Pancreas (tissue), 10 donors: ENCODE measurements at regions not wholly inside any gene's neighbourhood (a gene's known extent, or its start where the extent isn't known, plus 50 kb on each side); places are given as distances from the start of the nearest gene placed in this dataset.

Source experiments
- ATAC-seq, 4 donors: fragments of 200-7000 bp; cut with Tn5 transposase; one replicate each; pipeline versions ENCODE4 v1.8.0 to v1.9.1; 2020; ENCODE audit warnings: mild to moderate bottlenecking in 4 of 4, moderate library complexity in 4 of 4
- DNase-seq, 6 donors: peaks; one replicate each; pipeline ENCODE4 v3.0.0-alpha.2; 2020
- FAIRE-seq: peaks from 2 replicates; lab custom pipeline; 2012; peaks lifted over from hg19 to GRCh38; lab: Jason Lieb, UNC
- H3K27ac ChIP-seq, 4 donors: fragments of 200-600 bp; sonication (generic); 1 replicate in 3 of 4; 2 replicates in 1 of 4; pipeline versions ENCODE4 v1.5.0 to v1.8.0; 2020
- H3K27me3 ChIP-seq, 4 donors: fragments of 200-600 bp; one replicate each; pipeline ENCODE4 v1.8.0; 2021
- H3K36me3 ChIP-seq, 3 donors: fragments of 200-600 bp; sonication (generic) in 1 of 3; one replicate each; pipeline versions ENCODE4 v1.5.0 to v1.8.0; 2020 to 2021
- H3K4me1 ChIP-seq, 3 donors: fragments of 200-600 bp; one replicate each; pipeline ENCODE4 v1.8.0; 2021
- H3K4me3 ChIP-seq, 4 donors: fragments of 200-600 bp; sonication (generic) in 2 of 4; one replicate each; pipeline versions ENCODE4 v1.5.0 to v1.8.0; 2020 to 2021
- H3K9me3 ChIP-seq, 4 donors: fragments of 200-600 bp; one replicate each; pipeline ENCODE4 v1.8.0; 2021
- WGBS, 2 donors: extraction: QIAGEN DNeasy Blood & Tissue Kit; methylation state at CpG; one replicate each; pipeline ENCODE4 v1.1.7; 2013; 5-methylcytosine and 5-hydroxymethylcytosine counted together
- intact Hi-C, 3 donors: fragments of 100-400 bp; cut with DNase I; formaldehyde crosslinking; loops; one replicate each; pipeline versions ENCODE4 v1.11.1 to v1.14.2; 2022
- TF ChIP-seq, protein P1 (sequence below), 4 donors: fragments of 200-600 bp; sonication (generic) in 3 of 4; IDR thresholded peaks; one replicate each; pipeline versions ENCODE4 v1.5.0 to v1.8.0; 2021; ENCODE audit warnings: antibody characterized with exemption in 4 of 4
- donor health status: healthy with polysubstance abuse.
- donor health status: DM: no; HTN: no; CAD: no; lungs with moderate emphysema.
- donor health status: DM: no; HTN: no; CAD: no.
- donor health status: control.
- donor health status: control.
- donor health status: Bipolar disorder and iron deficiency.
- donor health status: DM: yes; HTN: yes; CAD: no.
- donor health status: DM: no; HTN: no; CAD: no.
- donor health status: DM: no; HTN: no; CAD: no.
- donor health status: DM: yes; HTN: yes; CAD: no.

DNA sequence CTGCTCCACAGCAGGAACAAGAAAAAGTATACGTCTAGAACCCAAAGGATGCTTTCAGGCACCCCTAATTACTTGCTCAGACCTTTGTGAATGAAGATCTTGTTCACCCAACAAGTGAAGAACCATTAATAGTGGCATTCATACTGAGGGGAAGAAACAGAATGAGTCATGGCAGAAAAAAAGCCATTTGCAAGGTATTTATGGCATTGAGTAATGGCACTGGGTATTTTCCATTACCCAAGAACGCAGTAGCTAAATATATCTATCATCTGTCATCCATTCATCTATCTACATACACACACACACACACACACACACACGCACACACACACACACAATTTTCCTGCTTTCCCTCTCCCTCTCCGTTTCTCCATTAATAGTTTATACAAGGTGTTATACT lies 56.4 kb upstream of the XIRP2 start:
- no peak for ATAC-seq
- no peak for DNase-seq
- H3K9me3 ChIP-seq: no peaks in the 10 kb centered on the region
- no peaks in the 10 kb centered on the region for H3K4me1 ChIP-seq
- 69 to 81% methylated on average over 4 of the region's 4 CpGs for WGBS, 2 donors
- intact Hi-C loops: no loop called here
- TF ChIP-seq, protein P1, sequence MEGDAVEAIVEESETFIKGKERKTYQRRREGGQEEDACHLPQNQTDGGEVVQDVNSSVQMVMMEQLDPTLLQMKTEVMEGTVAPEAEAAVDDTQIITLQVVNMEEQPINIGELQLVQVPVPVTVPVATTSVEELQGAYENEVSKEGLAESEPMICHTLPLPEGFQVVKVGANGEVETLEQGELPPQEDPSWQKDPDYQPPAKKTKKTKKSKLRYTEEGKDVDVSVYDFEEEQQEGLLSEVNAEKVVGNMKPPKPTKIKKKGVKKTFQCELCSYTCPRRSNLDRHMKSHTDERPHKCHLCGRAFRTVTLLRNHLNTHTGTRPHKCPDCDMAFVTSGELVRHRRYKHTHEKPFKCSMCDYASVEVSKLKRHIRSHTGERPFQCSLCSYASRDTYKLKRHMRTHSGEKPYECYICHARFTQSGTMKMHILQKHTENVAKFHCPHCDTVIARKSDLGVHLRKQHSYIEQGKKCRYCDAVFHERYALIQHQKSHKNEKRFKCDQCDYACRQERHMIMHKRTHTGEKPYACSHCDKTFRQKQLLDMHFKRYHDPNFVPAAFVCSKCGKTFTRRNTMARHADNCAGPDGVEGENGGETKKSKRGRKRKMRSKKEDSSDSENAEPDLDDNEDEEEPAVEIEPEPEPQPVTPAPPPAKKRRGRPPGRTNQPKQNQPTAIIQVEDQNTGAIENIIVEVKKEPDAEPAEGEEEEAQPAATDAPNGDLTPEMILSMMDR (IDR thresholded peaks at IDR 0.05): no peak
- no peaks in the 10 kb centered on the region for H3K36me3 ChIP-seq
- FAIRE-seq: no peak
- H3K4me3 ChIP-seq: no peak overlapping the region
- no peak overlapping the region for H3K27ac ChIP-seq
- H3K27me3 ChIP-seq: no peaks in the 10 kb centered on the region

DNA sequence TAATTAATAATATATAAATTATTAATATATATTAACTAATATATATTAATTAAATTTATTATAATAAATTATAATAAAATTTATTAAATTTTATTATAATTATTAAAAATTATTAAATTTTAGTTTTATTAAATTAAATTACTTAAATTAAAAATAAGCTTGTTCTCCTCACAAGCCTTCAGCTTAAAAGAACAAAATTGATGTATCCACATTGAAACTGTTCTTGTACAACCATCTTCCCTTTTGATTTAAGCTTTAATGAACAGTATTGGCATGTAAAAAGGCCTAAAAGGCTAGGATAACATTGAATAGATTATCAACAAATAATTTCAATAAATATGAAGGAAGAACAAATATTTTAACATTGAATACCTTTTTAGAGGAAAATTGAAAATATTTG lies 62.4 kb upstream of the XIRP2 start:
- Histone ChIP-seq H3K4me1 (no peaks in the 10 kb centered on the region), H3K9me3 (no peaks in the 10 kb centered on the region), H3K36me3 (no peaks in the 10 kb centered on the region), H3K27ac (no peak overlapping the region), H3K27me3 (no peaks in the 10 kb centered on the region), H3K4me3 (no peak overlapping the region)
- FAIRE-seq: no peak
- no peak for ATAC-seq
- intact Hi-C loops: no loop called here
- TF ChIP-seq, protein P1 (IDR thresholded peaks at IDR 0.05): no peak
- DNase-seq: no peak

DNA sequence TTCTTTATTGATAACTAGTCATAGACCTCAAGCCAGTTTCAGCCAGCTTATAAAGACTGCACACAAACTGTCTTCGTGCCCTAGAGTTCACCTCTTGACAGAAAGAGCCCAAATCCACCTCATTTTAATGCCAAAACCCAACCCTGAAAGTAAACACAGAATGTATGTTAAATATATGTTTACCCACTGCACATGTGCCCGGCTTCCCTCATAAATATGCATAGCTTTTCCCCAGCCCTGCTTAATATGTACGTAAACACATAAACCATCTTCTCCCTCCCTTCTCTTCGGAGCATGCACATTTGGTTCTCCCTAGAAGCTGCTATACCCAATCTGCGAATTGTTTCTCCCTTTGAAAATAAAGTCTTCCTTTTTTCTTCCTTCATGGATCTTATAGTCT lies 73.9 kb upstream of the XIRP2 start:
- Histone ChIP-seq H3K27ac (no peak overlapping the region), H3K27me3 (no peaks in the 10 kb centered on the region), H3K9me3 (no peaks in the 10 kb centered on the region), H3K4me3 (no peak overlapping the region), H3K36me3 (no peaks in the 10 kb centered on the region), H3K4me1 (no peaks in the 10 kb centered on the region)
- ATAC-seq (no peak), DNase-seq (no peak), FAIRE-seq (no peak)
- WGBS, 2 donors: 70 to 76% methylated on average over 5 of the region's 5 CpGs
- intact Hi-C loops: no loop called here
- TF ChIP-seq, protein P1 (IDR thresholded peaks at IDR 0.05): no peak

DNA sequence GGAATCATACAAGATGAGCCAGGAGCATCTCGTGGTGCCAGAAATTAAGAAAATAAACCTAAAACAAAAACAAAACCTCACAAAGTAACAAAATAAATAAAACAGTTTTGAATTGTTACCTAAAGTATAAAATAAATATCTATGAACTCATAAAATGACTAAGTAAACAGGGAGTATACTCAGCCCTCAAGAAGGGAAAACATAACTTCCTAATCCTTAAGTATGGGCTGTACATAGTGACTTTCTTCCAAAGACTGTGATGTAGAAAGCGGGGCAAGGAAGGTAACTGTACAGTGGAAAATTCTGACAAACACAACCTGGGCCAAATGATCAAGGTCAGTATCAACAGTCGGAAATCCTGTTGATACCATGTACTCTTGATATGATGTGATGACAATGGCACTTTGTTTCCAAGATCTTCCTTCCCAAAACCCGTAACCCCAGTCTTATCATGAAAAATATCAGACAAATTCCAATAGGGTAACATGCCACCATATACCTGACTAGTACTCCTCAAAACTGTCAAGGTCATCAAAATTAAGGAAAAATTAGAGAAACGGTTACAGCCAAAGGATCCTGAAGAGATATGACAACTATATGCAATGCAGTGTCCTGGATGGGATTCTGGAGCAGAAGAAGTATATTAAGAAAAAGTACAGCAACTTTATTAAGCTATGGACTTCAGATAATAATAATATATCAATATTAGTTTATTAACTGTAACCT lies 76.0 kb upstream of the XIRP2 start:
- WGBS, 2 donors: 59 to 70% methylated on average over 5 of the region's 5 CpGs
- no peak overlapping the region for H3K4me3 ChIP-seq
- no peak overlapping the region for H3K27ac ChIP-seq
- ATAC-seq (no peak), DNase-seq (no peak), FAIRE-seq (no peak)
- intact Hi-C loops: no loop called here
- no peaks in the 10 kb centered on the region for H3K36me3 ChIP-seq
- H3K4me1 ChIP-seq: no peaks in the 10 kb centered on the region
- H3K27me3 ChIP-seq: no peaks in the 10 kb centered on the region
- TF ChIP-seq, protein P1 (IDR thresholded peaks at IDR 0.05): no peak
- no peaks in the 10 kb centered on the region for H3K9me3 ChIP-seq

DNA sequence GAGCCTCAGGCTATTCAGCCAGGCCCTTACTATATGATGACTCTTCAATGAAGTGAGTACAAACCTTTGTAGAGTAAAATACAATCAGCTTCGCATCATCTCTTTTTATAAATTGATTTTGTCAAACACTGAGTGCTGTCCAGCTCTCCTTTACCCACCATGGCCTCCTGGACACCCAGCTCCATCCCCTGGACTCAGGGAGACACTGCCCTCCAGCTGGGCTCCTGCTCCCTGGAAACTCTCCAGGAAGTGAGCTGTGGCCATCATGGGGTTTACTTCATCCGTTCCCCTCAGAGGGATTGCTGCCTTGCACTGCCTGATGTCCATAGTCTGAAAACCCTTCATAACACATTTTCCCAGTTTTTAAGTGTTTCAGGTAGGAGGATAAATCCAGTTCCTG lies 82.5 kb upstream of the XIRP2 start:
- FAIRE-seq (no peak), ATAC-seq (no peak), DNase-seq (peak in 1 of 6 donors; percentile 10)
- TF ChIP-seq, protein P1 (IDR thresholded peaks at IDR 0.05): no peak
- no peak overlapping the region for H3K4me3 ChIP-seq
- no peaks in the 10 kb centered on the region for H3K27me3 ChIP-seq
- H3K9me3 ChIP-seq: no peaks in the 10 kb centered on the region
- H3K4me1 ChIP-seq: no peaks in the 10 kb centered on the region
- no peaks in the 10 kb centered on the region for H3K36me3 ChIP-seq
- 92 to 93% methylated on average over 2 of the region's 2 CpGs for WGBS, 2 donors
- no peak overlapping the region for H3K27ac ChIP-seq
- intact Hi-C loops: no loop called here
